Loucy (cell line): ENCODE measurements at regions not wholly inside any gene's neighbourhood (a gene's known extent, or its start where the extent isn't known, plus 50 kb on each side); places are given as distances from the start of the nearest gene placed in this dataset.

ENCODE experiments used
- H2AFZ ChIP-seq: fragments of 200-600 bp; sonication (generic); 2 replicates; pipeline ENCODE4 v1.6.0; 2016; ENCODE audit warnings: antibody characterized with exemption, mild to moderate bottlenecking, low read length, moderate library complexity
- H3F3A ChIP-seq: fragments of 200-600 bp; 2 replicates; pipeline ENCODE4 v1.6.0; 2016; ENCODE audit warnings: antibody characterized with exemption, low read depth, mild to moderate bottlenecking
- H3K27me3 ChIP-seq: fragments of 200-600 bp; sonication (generic); 2 replicates; pipeline ENCODE4 v1.6.1; 2014; ENCODE audit warnings: low read length, mild to moderate bottlenecking; ENCODE audit not compliant: insufficient read depth, poor library complexity, severe bottlenecking
- H3K36me3 ChIP-seq: fragments of 200-600 bp; sonication (generic); 2 replicates; pipeline ENCODE4 v1.6.1; 2016; ENCODE audit warnings: low read length; ENCODE audit not compliant: insufficient read depth
- H3K4me1 ChIP-seq: fragments of 200-600 bp; sonication (generic); 2 replicates; pipeline ENCODE4 v1.5.1; 2014; ENCODE audit warnings: low read length, mild to moderate bottlenecking; ENCODE audit not compliant: insufficient read depth, poor library complexity, severe bottlenecking
- H3K4me2 ChIP-seq: fragments of 200-600 bp; sonication (generic); 2 replicates; pipeline ENCODE4 v1.6.0; 2014; ENCODE audit warnings: antibody characterized with exemption, low read length, low read depth, mild to moderate bottlenecking; ENCODE audit not compliant: poor library complexity, severe bottlenecking
- H3K4me3 ChIP-seq: fragments of 200-600 bp; sonication (generic); 2 replicates; pipeline ENCODE4 v1.5.1; 2014; ENCODE audit warnings: low read length, mild to moderate bottlenecking, mixed read lengths; ENCODE audit not compliant: poor library complexity, severe bottlenecking
- H3K79me2 ChIP-seq: fragments of 200-600 bp; sonication (generic); 2 replicates; pipeline ENCODE4 v1.6.1; 2014; ENCODE audit warnings: low read length; ENCODE audit not compliant: insufficient read depth
- H3K9ac ChIP-seq: fragments of 200-600 bp; sonication (generic); 2 replicates; pipeline ENCODE4 v1.6.0; 2014; ENCODE audit warnings: mild to moderate bottlenecking, low read depth, low read length, moderate library complexity; ENCODE audit not compliant: poor library complexity, severe bottlenecking
- H3K9me2 ChIP-seq: fragments of 200-600 bp; sonication (generic); replicated peaks from 2 replicates; pipeline ENCODE4 v1.6.1; 2016; ENCODE audit warnings: low read depth, low read length, mixed read lengths
- H3K9me3 ChIP-seq: fragments of 200-600 bp; sonication (generic); 2 replicates; pipeline ENCODE4 v1.6.1; 2014; ENCODE audit warnings: mild to moderate bottlenecking, antibody characterized with exemption, low read length, low read depth; ENCODE audit not compliant: insufficient read depth
- H4K20me1 ChIP-seq: fragments of 200-600 bp; sonication (generic); 2 replicates; pipeline ENCODE4 v1.6.0; 2014; ENCODE audit warnings: antibody characterized with exemption, low read length, mild to moderate bottlenecking; ENCODE audit not compliant: insufficient read depth, poor library complexity, severe bottlenecking
- CTCF ChIP-seq: fragments of 200-600 bp; sonication (generic); conservative IDR thresholded peaks from 2 replicates; pipeline ENCODE4 v1.5.1; 2014; ENCODE audit warnings: mild to moderate bottlenecking, antibody characterized with exemption, low read length
- EZH2phosphoT487 ChIP-seq: fragments of 200-600 bp; IDR thresholded peaks from 2 replicates; pipeline ENCODE4 v1.6.1; 2018; ENCODE audit warnings: antibody characterized with exemption, mild to moderate bottlenecking, moderate library complexity, borderline replicate concordance

GRCh38 chr20:6668546-6668945, 98.9 kb upstream of the BMP2 start:
- Histone ChIP-seq H3K9me3 (no peaks in the 10 kb centered on the region), H3K27me3 (no peaks in the 10 kb centered on the region), H3K4me2 (no peak overlapping the region), H3K9me2 (no peaks in the 10 kb centered on the region), H3K4me1 (no peaks in the 10 kb centered on the region), H3K4me3 (no peak overlapping the region), H4K20me1 (no peaks in the 10 kb centered on the region), H3K79me2 (no peaks in the 10 kb centered on the region), H3F3A (no peaks in the 10 kb centered on the region), H3K36me3 (no peaks in the 10 kb centered on the region), H3K9ac (no peak overlapping the region), H2AFZ (no peak overlapping the region)
- TF ChIP-seq EZH2phosphoT487: no peak
- TF ChIP-seq CTCF: no peak

GRCh38 chr20:6665621-6666355, 101.7 kb upstream of the BMP2 start:
- Histone ChIP-seq H3K4me1 (no peaks in the 10 kb centered on the region), H2AFZ (no peak overlapping the region), H3K9me2 (no peaks in the 10 kb centered on the region), H3K36me3 (no peaks in the 10 kb centered on the region), H3K27me3 (no peaks in the 10 kb centered on the region), H3K9me3 (no peaks in the 10 kb centered on the region), H3K9ac (no peak overlapping the region), H3K4me2 (no peak overlapping the region), H3K79me2 (no peaks in the 10 kb centered on the region), H4K20me1 (no peaks in the 10 kb centered on the region), H3K4me3 (no peak overlapping the region), H3F3A (no peaks in the 10 kb centered on the region)
- TF ChIP-seq CTCF: no peak
- no peak for TF ChIP-seq EZH2phosphoT487

- TF ChIP-seq EZH2phosphoT487 (no peak), CTCF (no peak)
- Histone ChIP-seq H3K27me3 (no peaks in the 10 kb centered on the region), H3K9ac (no peak overlapping the region), H2AFZ (no peak overlapping the region), H3K4me1 (no peaks in the 10 kb centered on the region), H4K20me1 (no peaks in the 10 kb centered on the region), H3K79me2 (no peaks in the 10 kb centered on the region), H3K4me2 (no peak overlapping the region), H3K9me3 (no peaks in the 10 kb centered on the region), H3K9me2 (no peaks in the 10 kb centered on the region), H3K4me3 (no peak overlapping the region), H3F3A (no peaks in the 10 kb centered on the region), H3K36me3 (no peaks in the 10 kb centered on the region)
Observed at GRCh38 chr20:6665161-6665560, 102.3 kb upstream of the BMP2 start.
